ENCODE measurements at regions not wholly inside any gene's neighbourhood (a gene's known extent, or its start where the extent isn't known, plus 50 kb on each side); places are given as distances from the start of the nearest gene placed in this dataset.
"Not testable (repeated sequence)": the region's sequence is repeated elsewhere in the genome, so short reads cannot be mapped to it uniquely, and the experiment has no call there.

DNA sequence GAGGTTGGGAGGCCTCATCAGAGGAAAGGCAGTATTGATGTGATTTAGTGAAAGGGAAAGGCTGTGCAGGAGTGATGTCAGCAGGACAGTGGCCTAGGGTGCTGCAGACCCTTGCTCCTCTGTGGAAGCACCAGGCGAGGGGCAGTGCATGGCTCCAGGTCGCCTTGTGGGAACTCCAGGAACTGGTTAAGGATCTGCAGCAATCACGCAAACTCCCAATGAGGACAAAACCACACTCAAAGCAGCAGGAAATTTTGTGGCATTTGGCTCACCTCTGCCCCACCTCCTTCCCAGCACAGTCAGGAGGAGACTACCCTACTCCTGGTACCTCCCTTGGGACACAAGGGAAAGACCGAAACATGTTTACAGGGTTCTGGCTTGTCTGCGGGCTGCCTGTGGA lies 251.5 kb downstream of the GADD45G start:
- TF ChIP-seq, protein P1, sequence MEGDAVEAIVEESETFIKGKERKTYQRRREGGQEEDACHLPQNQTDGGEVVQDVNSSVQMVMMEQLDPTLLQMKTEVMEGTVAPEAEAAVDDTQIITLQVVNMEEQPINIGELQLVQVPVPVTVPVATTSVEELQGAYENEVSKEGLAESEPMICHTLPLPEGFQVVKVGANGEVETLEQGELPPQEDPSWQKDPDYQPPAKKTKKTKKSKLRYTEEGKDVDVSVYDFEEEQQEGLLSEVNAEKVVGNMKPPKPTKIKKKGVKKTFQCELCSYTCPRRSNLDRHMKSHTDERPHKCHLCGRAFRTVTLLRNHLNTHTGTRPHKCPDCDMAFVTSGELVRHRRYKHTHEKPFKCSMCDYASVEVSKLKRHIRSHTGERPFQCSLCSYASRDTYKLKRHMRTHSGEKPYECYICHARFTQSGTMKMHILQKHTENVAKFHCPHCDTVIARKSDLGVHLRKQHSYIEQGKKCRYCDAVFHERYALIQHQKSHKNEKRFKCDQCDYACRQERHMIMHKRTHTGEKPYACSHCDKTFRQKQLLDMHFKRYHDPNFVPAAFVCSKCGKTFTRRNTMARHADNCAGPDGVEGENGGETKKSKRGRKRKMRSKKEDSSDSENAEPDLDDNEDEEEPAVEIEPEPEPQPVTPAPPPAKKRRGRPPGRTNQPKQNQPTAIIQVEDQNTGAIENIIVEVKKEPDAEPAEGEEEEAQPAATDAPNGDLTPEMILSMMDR (conservative IDR thresholded peaks at IDR 0.05; ENCODE audit: low read depth in 2 of 2) = not testable (repeated sequence)
- not testable (repeated sequence) for TF ChIP-seq EZH2 (IDR thresholded peaks at IDR 0.05; ENCODE audit: low read depth, unreplicated experiment); ZNF331 (CRISPR knock-in tag; IDR thresholded peaks at IDR 0.05; ENCODE audit: low read depth); NANOG (IDR thresholded peaks at IDR 0.05; ENCODE audit: borderline replicate concordance); POLR2AphosphoS5 (IDR thresholded peaks at IDR 0.05; ENCODE audit: low read depth); EZH2phosphoT487 (IDR thresholded peaks at IDR 0.05; ENCODE audit: unreplicated experiment); CREB1 (CRISPR knock-in tag; IDR thresholded peaks at IDR 0.05; ENCODE audit: low read depth); JUNB (IDR thresholded peaks at IDR 0.05; ENCODE audit: unreplicated experiment)
- TF ChIP-seq, protein P2, sequence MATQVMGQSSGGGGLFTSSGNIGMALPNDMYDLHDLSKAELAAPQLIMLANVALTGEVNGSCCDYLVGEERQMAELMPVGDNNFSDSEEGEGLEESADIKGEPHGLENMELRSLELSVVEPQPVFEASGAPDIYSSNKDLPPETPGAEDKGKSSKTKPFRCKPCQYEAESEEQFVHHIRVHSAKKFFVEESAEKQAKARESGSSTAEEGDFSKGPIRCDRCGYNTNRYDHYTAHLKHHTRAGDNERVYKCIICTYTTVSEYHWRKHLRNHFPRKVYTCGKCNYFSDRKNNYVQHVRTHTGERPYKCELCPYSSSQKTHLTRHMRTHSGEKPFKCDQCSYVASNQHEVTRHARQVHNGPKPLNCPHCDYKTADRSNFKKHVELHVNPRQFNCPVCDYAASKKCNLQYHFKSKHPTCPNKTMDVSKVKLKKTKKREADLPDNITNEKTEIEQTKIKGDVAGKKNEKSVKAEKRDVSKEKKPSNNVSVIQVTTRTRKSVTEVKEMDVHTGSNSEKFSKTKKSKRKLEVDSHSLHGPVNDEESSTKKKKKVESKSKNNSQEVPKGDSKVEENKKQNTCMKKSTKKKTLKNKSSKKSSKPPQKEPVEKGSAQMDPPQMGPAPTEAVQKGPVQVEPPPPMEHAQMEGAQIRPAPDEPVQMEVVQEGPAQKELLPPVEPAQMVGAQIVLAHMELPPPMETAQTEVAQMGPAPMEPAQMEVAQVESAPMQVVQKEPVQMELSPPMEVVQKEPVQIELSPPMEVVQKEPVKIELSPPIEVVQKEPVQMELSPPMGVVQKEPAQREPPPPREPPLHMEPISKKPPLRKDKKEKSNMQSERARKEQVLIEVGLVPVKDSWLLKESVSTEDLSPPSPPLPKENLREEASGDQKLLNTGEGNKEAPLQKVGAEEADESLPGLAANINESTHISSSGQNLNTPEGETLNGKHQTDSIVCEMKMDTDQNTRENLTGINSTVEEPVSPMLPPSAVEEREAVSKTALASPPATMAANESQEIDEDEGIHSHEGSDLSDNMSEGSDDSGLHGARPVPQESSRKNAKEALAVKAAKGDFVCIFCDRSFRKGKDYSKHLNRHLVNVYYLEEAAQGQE (IDR thresholded peaks at IDR 0.05; ENCODE audit: unreplicated experiment) = not testable (repeated sequence)

All from GM23338 (cell line).